ENCODE measurements at regions not wholly inside any gene's neighbourhood (a gene's known extent, or its start where the extent isn't known, plus 50 kb on each side); places are given as distances from the start of the nearest gene placed in this dataset.

- intact Hi-C loops (cut with DNase I) = no loop called here
- 46 to 58% methylated on average over 2 of the region's 2 CpGs for WGBS, 2 donors
- no peaks in the 10 kb centered on the region for H3K27me3 ChIP-seq
Observed at GRCh38 chr4:143083756-143084472, 100.8 kb upstream of the USP38 start.

GRCh38 chr4:143084566-143084965 lies 100.2 kb upstream of the USP38 start:
- H3K9me3 ChIP-seq = no peaks in the 10 kb centered on the region
- 76 to 79% methylated on average over 1 of the region's 1 CpG for WGBS, 2 donors
- no peaks in the 10 kb centered on the region for H3K36me3 ChIP-seq
- intact Hi-C loops (cut with DNase I) = no loop called here
- DNase-seq = no peak
- no peak overlapping the region for H3K4me3 ChIP-seq (replicated peaks in 1 of 3)
- no peak for TF ChIP-seq POLR2A (IDR thresholded peaks at IDR 0.05)
- no peak for TF ChIP-seq CTCF (IDR thresholded peaks at IDR 0.05)
- no peak overlapping the region for H3K27ac ChIP-seq
- H3K27me3 ChIP-seq = no peaks in the 10 kb centered on the region
- H3K4me1 ChIP-seq = no peaks in the 10 kb centered on the region

More at GRCh38 chr4:143083756-143084472, 100.8 kb upstream of the USP38 start:
- no peaks in the 10 kb centered on the region for H3K9me3 ChIP-seq
- no peaks in the 10 kb centered on the region for H3K4me1 ChIP-seq
- TF ChIP-seq POLR2A (IDR thresholded peaks at IDR 0.05) (no peak), CTCF (IDR thresholded peaks at IDR 0.05) (no peak)
- no peak for DNase-seq
- no peaks in the 10 kb centered on the region for H3K36me3 ChIP-seq
- H3K27ac ChIP-seq = no peak overlapping the region
- no peak overlapping the region for H3K4me3 ChIP-seq (replicated peaks in 1 of 3)

GRCh38 chr4:143085224-143085623 lies 99.5 kb upstream of the USP38 start:
- 30 to 31% methylated on average over 2 of the region's 2 CpGs for WGBS, 2 donors
- no peak for DNase-seq
- TF ChIP-seq POLR2A (IDR thresholded peaks at IDR 0.05) (no peak), CTCF (IDR thresholded peaks at IDR 0.05) (peak in 3 of 6 experiments; percentile 14 to 34 (median 23))
- H3K27me3 ChIP-seq = no peaks in the 10 kb centered on the region
- intact Hi-C loops (cut with DNase I) = no loop called here
- H3K4me1 ChIP-seq = no peaks in the 10 kb centered on the region
- H3K36me3 ChIP-seq = no peaks in the 10 kb centered on the region
- H3K27ac ChIP-seq = no peak overlapping the region
- no peaks in the 10 kb centered on the region for H3K9me3 ChIP-seq
- H3K4me3 ChIP-seq (replicated peaks in 1 of 3) = no peak overlapping the region

- H3K27me3 ChIP-seq = no peaks in the 10 kb centered on the region
- no peak overlapping the region for H3K4me3 ChIP-seq (replicated peaks in 1 of 3)
- DNase-seq = no peak
- intact Hi-C loops (cut with DNase I) = no loop called here
- H3K9me3 ChIP-seq = no peaks in the 10 kb centered on the region
- H3K27ac ChIP-seq = no peak overlapping the region
- H3K36me3 ChIP-seq = no peaks in the 10 kb centered on the region
- no peak for TF ChIP-seq CTCF (IDR thresholded peaks at IDR 0.05)
- no peak for TF ChIP-seq POLR2A (IDR thresholded peaks at IDR 0.05)
- H3K4me1 ChIP-seq = no peaks in the 10 kb centered on the region
Observed at GRCh38 chr4:143085659-143086058, 99.1 kb upstream of the USP38 start.

GRCh38 chr4:143089291-143089690 lies 95.4 kb upstream of the USP38 start:
- no peak for DNase-seq
- intact Hi-C loops (cut with DNase I) = no loop called here
- no peaks in the 10 kb centered on the region for H3K4me1 ChIP-seq
- no peaks in the 10 kb centered on the region for H3K27me3 ChIP-seq
- no peak overlapping the region for H3K27ac ChIP-seq
- H3K36me3 ChIP-seq = no peaks in the 10 kb centered on the region
- H3K4me3 ChIP-seq (replicated peaks in 1 of 3) = no peak overlapping the region
- no peak for TF ChIP-seq POLR2A (IDR thresholded peaks at IDR 0.05)
- no peaks in the 10 kb centered on the region for H3K9me3 ChIP-seq
